Nephron (organoid): ENCODE measurements at regions not wholly inside any gene's neighbourhood (a gene's known extent, or its start where the extent isn't known, plus 50 kb on each side); places are given as distances from the start of the nearest gene placed in this dataset.

Source experiments
- H3K27ac Mint-ChIP-seq, 3 experiments: 2 replicates each; pipeline ENCODE4 v1.8.0; 2020; ENCODE audit warnings: mixed read lengths in 3 of 3, mild to moderate bottlenecking in 2 of 3, moderate library complexity in 1 of 3
- H3K27me3 Mint-ChIP-seq: 2 replicates; pipeline ENCODE4 v1.8.0; 2021; ENCODE audit warnings: low read depth, mild to moderate bottlenecking, moderate library complexity, mixed read lengths
- H3K36me3 Mint-ChIP-seq: 2 replicates; pipeline ENCODE4 v1.8.0; 2020; ENCODE audit warnings: low read depth, mixed read lengths
- H3K4me1 Mint-ChIP-seq: 2 replicates; pipeline ENCODE4 v1.8.0; 2020; ENCODE audit warnings: mixed read lengths
- H3K4me3 Mint-ChIP-seq, 3 experiments: 2 replicates each; pipeline ENCODE4 v1.8.0; 2020; ENCODE audit warnings: mild to moderate bottlenecking in 3 of 3, mixed read lengths in 3 of 3, moderate library complexity in 2 of 3
- H3K9me3 Mint-ChIP-seq: 2 replicates; pipeline ENCODE4 v1.8.0; 2020; ENCODE audit warnings: mixed read lengths
- CTCF ChIP-seq, 3 experiments: fragments of 200-600 bp; sonication (generic); IDR thresholded peaks; one replicate each; pipeline ENCODE4 v1.5.0; 2021; ENCODE audit warnings: antibody characterized with exemption in 3 of 3; ENCODE audit not compliant: unreplicated experiment in 3 of 3

- H3K4me1 Mint-ChIP-seq = no peaks in the 10 kb centered on the region
- H3K4me3 Mint-ChIP-seq = no peak overlapping the region
- TF ChIP-seq CTCF (IDR thresholded peaks at IDR 0.05; ENCODE audit: unreplicated experiment in 3 of 3) = no peak
- H3K9me3 Mint-ChIP-seq = peaks cover 5% of the 10 kb centered on the region
- H3K36me3 Mint-ChIP-seq = no peaks in the 10 kb centered on the region
- no peak overlapping the region for H3K27ac Mint-ChIP-seq
- peaks cover 3% of the 10 kb centered on the region for H3K27me3 Mint-ChIP-seq
Measured at GRCh38 chr3:72542781-72543180, 305.5 kb downstream of the SHQ1 start.

- no peak for TF ChIP-seq CTCF (IDR thresholded peaks at IDR 0.05; ENCODE audit: unreplicated experiment in 3 of 3)
- H3K27me3 Mint-ChIP-seq = peaks cover 3% of the 10 kb centered on the region
- H3K9me3 Mint-ChIP-seq = peaks cover 3% of the 10 kb centered on the region
- no peaks in the 10 kb centered on the region for H3K36me3 Mint-ChIP-seq
- H3K27ac Mint-ChIP-seq = no peak overlapping the region
- H3K4me3 Mint-ChIP-seq = no peak overlapping the region
- H3K4me1 Mint-ChIP-seq = peaks cover 6% of the 10 kb centered on the region
Measured at GRCh38 chr3:72539856-72540255, 308.4 kb downstream of the SHQ1 start.

- no peak for TF ChIP-seq CTCF (IDR thresholded peaks at IDR 0.05; ENCODE audit: unreplicated experiment in 3 of 3)
- H3K4me1 Mint-ChIP-seq = peaks cover 6% of the 10 kb centered on the region
- H3K4me3 Mint-ChIP-seq = no peak overlapping the region
- peaks cover 4% of the 10 kb centered on the region for H3K36me3 Mint-ChIP-seq
- H3K9me3 Mint-ChIP-seq = peaks cover 3% of the 10 kb centered on the region
- peaks cover 9% of the 10 kb centered on the region for H3K27me3 Mint-ChIP-seq
- no peak overlapping the region for H3K27ac Mint-ChIP-seq
Measured at GRCh38 chr3:72538070-72538745, 310.0 kb downstream of the SHQ1 start.

- Mint-ChIP-seq H3K9me3 (peaks cover 3% of the 10 kb centered on the region), H3K27ac (no peak overlapping the region), H3K4me3 (no peak overlapping the region), H3K36me3 (peaks cover 4% of the 10 kb centered on the region), H3K27me3 (peaks cover 9% of the 10 kb centered on the region), H3K4me1 (peaks cover 6% of the 10 kb centered on the region)
- TF ChIP-seq CTCF (IDR thresholded peaks at IDR 0.05; ENCODE audit: unreplicated experiment in 3 of 3) = no peak
Measured at GRCh38 chr3:72537448-72537847, 310.8 kb downstream of the SHQ1 start.

- Mint-ChIP-seq H3K36me3 (peaks cover 4% of the 10 kb centered on the region), H3K9me3 (peaks cover 3% of the 10 kb centered on the region), H3K27me3 (peaks cover 13% of the 10 kb centered on the region), H3K27ac (no peak overlapping the region), H3K4me1 (peaks cover 6% of the 10 kb centered on the region), H3K4me3 (no peak overlapping the region)
- no peak for TF ChIP-seq CTCF (IDR thresholded peaks at IDR 0.05; ENCODE audit: unreplicated experiment in 3 of 3)
Measured at GRCh38 chr3:72536878-72537267, 311.4 kb downstream of the SHQ1 start.

- peaks cover 4% of the 10 kb centered on the region for H3K36me3 Mint-ChIP-seq
- H3K9me3 Mint-ChIP-seq = peaks cover 3% of the 10 kb centered on the region
- no peak overlapping the region for H3K4me3 Mint-ChIP-seq
- peaks cover 13% of the 10 kb centered on the region for H3K27me3 Mint-ChIP-seq
- peaks cover 6% of the 10 kb centered on the region for H3K4me1 Mint-ChIP-seq
- TF ChIP-seq CTCF (IDR thresholded peaks at IDR 0.05; ENCODE audit: unreplicated experiment in 3 of 3) = no peak
- H3K27ac Mint-ChIP-seq = peak overlapping the region in 1 of 3 experiments; percentile 55
Measured at GRCh38 chr3:72536206-72536877, 311.9 kb downstream of the SHQ1 start.
